ENCODE measurements at regions not wholly inside any gene's neighbourhood (a gene's known extent, or its start where the extent isn't known, plus 50 kb on each side); places are given as distances from the start of the nearest gene placed in this dataset.
"Not testable (repeated sequence)": the region's sequence is repeated elsewhere in the genome, so short reads cannot be mapped to it uniquely, and the experiment has no call there.

DNA sequence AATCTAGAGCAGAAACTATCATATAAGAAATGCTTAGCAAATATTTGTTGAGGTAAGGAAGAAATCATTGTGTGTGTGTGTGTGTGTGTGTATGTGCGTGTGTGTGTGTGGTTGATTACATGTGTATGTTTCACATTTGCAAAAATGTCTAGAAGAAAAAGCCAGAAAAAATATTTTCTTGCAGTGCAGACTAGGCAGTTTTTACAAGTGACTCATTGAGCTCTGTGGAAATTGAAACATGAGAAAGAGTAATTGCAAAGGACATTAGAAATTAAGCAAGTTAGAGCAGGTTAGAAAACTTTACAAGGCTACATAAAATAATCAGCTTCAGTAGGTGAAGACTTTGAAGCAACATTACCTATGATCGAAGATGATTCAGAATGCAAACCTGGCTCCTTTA is 669.0 kb upstream of the EYS start:
- Histone ChIP-seq H3K4me3 (no peak overlapping the region), H3K27ac (no peak overlapping the region)

DNA sequence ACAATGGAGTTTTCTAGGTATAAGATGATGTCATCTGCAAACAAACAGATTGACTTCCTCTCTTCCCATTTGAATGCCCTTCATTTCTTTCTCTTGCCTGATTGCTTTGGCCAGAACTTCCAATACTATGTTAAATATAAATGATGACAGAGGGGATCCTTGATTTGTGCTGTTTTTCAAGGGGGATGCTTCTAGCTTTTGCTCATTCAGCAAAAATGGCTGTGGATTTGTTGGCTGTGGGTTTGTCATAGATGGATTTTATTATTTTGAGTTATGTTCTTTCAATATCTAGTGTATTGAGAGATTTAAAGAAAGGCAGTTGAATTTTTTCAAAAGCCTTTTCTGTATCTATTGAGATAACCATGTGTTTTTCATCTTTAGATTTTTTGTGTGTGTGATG is 662.4 kb upstream of the EYS start:
- Histone ChIP-seq H3K4me3 (no peak overlapping the region), H3K27ac (no peak overlapping the region)

DNA sequence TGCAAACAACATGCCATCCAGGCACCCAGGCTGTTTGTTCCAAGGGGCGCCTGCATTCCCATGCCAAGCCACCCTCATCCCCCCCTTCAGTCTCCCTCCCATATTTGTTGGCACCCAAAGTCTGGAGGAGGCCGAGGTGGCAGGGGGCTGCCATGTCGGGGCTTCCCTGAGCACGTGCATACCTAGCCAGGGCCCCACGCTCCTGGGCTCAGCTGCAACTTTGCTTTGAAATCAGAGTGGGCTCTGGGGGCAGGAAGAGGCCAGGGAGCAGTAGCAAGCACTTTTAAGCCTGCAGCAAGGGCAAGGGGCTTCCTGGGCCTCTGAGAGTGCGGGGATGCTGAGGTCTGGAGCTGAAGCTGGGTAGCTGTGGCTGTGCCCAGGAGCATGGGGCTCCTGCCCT is 655.9 kb upstream of the EYS start:
- H3K4me3 ChIP-seq, result no peak overlapping the region
- no peak overlapping the region for H3K27ac ChIP-seq

DNA sequence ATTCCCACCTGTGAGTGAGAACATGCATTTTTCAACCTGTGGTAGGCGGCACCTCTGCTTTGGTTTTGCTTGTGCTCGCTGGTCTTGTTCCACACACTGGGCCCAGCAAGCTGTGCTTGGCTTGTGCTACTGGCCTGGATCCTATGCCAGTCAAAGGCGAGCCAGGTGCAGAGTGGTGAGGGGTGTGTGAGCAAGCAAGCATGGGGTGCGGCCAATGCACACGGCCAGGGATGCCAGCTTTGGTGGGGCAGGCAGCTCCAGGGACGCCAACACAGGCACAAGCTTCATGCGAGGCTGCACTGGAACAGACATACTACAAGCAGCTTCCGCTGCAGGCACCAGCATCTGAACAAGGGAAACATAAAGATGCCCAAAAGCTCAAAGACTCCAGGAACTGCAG is 654.9 kb upstream of the EYS start:
- H3K4me3 ChIP-seq, result no peak overlapping the region
- no peak overlapping the region for H3K27ac ChIP-seq

DNA sequence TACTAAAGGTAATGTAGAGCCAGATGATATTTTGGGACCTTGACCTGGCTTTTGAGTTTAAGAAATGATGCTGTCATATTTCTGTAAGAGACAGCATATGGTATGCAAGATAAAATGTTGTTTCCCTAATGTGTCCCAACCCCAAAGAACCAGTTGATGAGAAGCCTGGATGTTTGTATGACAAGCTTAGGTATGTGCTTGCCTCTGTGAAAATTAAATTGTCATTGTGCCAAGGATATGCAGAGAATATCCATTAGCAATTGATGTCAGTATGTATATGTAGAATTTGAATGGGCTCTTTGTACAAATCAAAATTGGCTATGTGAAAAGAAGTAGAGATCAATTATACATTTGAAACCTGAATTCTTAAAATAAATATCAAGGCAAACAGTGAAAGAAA is 650.8 kb upstream of the EYS start:
- Histone ChIP-seq H3K4me3 (no peak overlapping the region), H3K27ac (no peak overlapping the region)

DNA sequence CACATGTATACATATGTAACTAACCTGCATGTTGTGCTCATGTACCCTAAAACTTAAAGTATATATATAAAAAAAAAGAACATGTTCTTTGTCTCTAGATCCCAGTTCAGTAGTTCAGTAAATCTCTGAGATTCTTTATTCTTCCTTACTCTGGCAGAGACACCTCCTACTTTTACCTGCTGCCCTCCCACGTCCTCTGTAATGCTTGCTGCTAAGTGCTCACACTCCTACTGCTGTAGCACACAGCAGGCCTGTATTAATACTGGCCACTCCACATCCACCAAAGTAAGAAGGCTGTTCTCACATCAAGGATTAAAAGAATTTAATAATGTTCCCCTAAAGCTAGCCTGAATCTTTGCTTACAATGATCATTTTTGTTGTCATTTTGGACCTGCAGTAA is 648.4 kb upstream of the EYS start:
- Histone ChIP-seq H3K27ac (no peak overlapping the region), H3K4me3 (no peak overlapping the region)

DNA sequence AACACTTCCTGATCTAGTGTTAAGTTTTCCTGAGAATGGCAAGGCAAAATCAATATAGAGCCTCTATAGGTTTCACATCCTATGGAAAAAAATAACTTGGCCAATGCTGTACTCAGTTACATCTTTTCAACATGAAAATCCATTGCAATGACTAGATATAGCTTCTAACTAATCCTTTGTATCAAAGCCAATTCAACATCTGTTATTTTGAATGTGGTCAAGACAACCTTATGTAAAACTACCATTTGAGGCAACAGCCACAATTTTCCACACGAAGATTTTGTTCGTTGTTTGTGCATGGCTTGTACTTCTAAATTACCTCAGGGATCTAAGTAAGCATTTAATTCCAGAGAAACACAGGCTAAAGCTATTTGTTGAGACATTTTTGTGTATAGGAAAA is 637.8 kb upstream of the EYS start:
- H3K27ac ChIP-seq, result no peak overlapping the region

DNA sequence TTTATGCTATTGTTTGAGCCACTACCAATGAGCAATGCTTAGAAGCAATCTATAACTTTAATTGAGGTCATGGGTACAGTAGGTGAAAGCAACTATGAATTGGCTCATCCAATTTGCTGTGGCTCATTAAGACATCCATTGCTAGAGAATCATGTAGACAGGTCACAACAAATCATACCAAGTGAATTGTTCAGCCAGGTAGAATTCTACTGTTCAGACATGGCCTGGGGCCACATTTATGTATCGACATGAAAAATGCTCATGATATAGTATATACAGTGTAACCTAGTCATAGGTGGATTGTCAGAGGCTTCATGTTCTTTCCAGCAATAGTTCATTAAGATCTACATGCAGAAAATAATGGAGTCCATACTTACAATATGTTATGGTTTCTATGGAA is 633.7 kb upstream of the EYS start:
- Histone ChIP-seq H3K27ac (no peak overlapping the region), H3K4me3 (no peak overlapping the region)

More for the DNA sequence above, 637.8 kb upstream of the EYS start:
- H3K4me3 ChIP-seq, result no peak overlapping the region

DNA sequence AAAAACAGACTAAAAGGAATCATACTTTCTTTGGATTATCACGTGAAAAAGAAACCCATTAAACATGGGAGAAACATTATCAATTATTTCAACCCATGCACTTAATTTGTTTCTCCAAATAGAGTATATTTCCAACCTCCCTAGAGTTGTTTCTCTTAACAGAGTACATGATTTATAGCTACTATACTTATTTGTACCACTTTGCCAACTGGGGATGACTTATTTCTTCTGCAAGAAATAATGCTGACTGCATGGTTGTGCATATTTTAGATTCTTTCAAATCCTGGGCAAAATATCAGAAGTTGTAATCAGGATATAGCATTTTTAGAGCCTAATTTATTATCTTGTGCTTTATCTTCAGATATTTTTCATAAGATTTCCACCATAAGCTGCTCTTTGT is 629.1 kb upstream of the EYS start:
- Histone ChIP-seq H3K4me3 (no peak overlapping the region), H3K27ac (no peak overlapping the region)

DNA sequence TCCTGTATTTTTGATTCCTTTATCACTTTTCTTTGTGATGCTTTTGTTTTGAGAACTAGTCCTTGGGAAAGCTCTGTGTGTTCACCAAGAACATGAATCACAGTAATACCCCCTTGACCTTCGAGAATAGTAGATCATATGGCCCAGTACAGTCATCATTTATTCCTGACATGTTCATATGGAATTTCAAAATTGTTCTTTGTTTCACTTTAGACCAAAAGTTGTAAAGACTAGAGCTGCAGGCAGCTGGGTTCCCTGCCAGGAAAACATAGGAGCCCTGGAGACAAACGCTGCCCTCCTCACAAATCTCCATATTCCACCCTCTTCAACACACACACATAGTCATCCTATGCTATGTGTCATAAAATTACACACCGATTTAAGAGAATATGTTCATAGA is 621.2 kb upstream of the EYS start:
- H3K4me3 ChIP-seq, result no peak overlapping the region

DNA sequence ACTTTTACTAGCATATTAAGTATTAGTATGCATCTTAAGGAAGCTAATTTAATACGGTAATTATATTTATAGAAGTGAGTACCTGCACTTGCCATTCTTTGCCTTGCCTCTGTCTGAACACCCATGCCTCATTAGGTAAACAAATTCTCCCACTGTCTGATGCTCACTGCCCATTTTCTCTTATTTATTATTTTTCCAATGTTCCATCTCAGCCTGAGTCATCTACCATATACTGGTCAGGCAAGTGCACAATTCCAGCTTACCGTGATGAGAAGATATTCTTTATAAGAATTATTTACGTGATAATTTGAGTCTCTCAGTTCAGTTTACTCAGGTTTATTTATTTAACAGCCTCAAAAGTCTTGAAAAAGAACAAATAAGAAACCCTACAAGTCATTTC is 619.2 kb upstream of the EYS start:
- H3K4me3 ChIP-seq, result no peak overlapping the region
- no peak overlapping the region for H3K27ac ChIP-seq

More for the DNA sequence above, 621.2 kb upstream of the EYS start:
- no peak overlapping the region for H3K27ac ChIP-seq

DNA sequence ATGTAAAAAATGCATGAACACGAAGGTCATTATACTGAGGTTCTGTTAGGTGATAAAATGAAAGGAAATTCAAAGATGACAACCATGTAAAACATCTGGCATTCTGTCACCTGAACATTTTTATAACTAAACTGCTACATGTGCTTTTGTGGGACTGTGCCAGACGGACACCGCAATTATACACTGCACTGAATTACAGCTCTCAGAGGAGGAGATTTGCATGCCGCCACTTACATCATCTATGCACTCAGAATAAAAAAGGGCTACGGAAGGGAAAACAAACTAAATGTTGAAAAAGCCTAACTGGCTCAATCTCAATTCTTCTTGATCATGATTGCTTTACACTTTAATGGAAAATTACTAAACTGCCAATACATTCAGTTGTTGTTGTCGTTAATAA is 614.0 kb upstream of the EYS start:
- no peak overlapping the region for H3K4me3 ChIP-seq

DNA sequence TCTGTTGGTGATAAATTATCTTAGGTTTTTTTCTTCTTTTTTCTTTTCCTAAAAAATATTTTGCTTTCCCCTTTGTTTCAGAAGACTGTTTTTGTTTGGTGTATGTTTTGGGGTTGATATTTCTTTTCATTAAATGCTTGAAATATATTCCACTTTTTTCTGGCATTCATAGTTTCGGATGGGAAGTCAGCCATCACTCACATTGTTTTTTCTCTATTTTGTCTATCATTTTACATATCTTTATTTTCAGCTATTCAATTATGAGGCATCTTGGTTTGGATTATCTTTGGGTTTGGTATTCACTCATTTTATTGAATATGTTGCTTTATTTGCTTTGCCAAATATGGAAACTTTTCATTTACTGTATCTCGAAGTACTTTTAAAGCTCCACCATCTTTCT is 600.5 kb upstream of the EYS start:
- Histone ChIP-seq H3K4me3 (no peak overlapping the region), H3K27ac (no peak overlapping the region)

More for the DNA sequence above, 614.0 kb upstream of the EYS start:
- H3K27ac ChIP-seq, result no peak overlapping the region

DNA sequence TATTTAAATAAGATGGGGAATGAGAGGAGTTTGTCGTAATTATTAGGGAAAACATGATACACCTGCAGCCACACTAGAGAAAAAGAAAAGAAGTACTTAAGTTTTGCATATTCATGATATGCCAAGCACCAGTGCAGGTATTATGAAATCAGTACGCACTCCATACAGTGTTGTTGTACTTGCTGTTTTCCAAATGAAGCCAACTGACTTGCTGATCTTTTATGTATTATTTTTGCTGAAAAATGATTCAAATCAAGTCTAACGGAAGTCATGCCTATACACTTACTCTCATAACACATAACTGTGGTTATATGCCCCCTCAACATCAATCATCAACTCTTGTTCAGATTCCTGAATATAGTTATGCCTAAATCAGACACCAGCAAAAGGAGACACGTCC is 584.9 kb upstream of the EYS start:
- Histone ChIP-seq H3K4me3 (no peak overlapping the region), H3K27ac (no peak overlapping the region)

DNA sequence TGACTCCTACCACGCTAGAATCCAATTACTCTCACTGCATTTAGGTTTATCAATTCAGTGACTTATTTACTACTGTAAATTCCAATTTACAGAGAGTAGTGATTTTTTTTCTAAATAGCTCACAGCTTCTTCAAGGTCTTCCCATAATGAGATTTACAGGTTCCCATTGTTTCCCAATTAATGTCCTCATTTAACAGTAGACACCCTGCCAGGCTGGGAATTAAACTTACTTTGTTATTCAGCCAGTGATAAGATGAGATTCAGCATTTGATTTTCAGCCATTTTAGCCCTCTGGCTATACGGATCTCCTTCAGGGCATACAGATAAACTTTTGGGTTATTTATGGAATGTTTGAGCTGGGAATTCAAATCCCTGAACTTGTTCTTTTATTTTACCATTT is 582.9 kb upstream of the EYS start:
- H3K27ac ChIP-seq, result no peak overlapping the region

DNA sequence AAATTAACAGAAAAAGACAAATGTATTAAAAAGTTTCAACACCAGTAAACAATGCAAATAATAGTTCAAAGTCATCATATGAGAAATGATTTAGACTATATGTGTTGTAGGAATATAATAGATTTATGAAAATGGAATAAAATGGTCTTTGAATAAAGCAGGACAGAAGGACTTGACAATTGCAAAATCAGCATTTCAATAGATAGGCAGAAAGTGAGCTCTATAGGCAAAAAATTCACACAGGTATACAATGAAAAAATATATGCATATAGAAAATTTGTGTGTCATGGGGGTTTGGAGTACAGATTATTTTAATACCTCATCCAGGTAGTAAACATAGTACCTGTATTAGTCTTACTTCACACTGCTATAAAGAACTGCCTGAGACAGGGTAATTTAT is 571.1 kb upstream of the EYS start:
- no peak overlapping the region for H3K4me3 ChIP-seq
- H3K27ac ChIP-seq, result no peak overlapping the region

More for the DNA sequence above, 582.9 kb upstream of the EYS start:
- H3K4me3 ChIP-seq, result no peak overlapping the region

DNA sequence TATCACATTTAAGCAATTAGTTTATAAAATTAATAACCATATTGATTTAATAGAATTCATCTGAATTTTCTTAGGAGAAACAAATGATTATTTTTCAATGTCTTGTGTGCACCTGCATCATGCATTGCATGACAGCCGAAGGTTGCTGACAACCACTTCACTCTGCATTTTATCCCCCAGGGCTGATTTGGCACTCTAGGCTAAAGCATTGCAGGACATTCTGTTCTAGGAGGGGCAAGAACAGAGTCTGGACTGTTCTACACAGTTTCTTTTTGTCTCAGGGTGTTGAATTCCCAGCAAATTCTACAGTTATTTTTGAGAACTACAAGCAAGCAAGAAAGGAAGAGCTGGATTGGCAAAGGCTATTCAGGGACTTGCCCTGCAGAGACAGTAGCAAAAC is 570.4 kb upstream of the EYS start:
- no peak overlapping the region for H3K4me3 ChIP-seq
- no peak overlapping the region for H3K27ac ChIP-seq

DNA sequence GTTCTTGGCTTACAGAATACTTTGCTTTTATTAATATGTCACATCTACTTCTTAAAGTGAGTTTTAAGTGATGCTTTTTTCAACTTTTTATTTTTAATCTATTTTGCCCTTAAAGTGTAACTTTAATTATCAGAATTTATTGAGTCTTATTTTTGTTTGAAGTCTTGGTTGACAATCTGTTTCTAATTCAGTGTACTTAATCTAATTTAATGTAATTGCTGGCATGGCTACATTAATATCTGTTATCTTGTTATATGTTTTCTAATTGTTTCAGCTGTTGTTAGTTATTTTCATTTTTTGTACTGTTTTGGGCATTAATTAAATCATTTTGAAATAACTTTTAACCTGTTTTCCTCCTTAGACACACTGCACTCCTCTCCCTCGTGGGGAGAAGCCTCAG is 558.7 kb upstream of the EYS start:
- no peak overlapping the region for H3K27ac ChIP-seq
- H3K4me3 ChIP-seq, result no peak overlapping the region

DNA sequence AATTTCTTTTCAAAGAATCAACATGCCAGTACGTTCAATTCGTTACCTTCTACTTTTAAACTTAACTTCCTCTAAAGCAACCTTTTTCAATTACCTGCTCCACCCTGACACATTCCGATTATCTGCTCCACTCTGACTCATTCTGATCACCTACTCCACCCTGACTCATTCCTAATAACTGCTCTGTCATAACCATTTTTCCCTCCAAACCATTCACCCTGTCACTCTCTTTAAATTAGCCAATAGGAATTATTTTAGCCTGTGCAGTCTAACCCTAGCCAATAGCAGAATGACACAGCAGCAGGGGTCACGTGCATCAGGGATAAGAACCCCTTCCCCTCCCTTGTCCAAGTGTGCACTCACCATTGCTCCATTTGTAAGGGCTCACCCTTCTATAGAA is 557.4 kb upstream of the EYS start:
- Histone ChIP-seq H3K4me3 (no peak overlapping the region), H3K27ac (no peak overlapping the region)

DNA sequence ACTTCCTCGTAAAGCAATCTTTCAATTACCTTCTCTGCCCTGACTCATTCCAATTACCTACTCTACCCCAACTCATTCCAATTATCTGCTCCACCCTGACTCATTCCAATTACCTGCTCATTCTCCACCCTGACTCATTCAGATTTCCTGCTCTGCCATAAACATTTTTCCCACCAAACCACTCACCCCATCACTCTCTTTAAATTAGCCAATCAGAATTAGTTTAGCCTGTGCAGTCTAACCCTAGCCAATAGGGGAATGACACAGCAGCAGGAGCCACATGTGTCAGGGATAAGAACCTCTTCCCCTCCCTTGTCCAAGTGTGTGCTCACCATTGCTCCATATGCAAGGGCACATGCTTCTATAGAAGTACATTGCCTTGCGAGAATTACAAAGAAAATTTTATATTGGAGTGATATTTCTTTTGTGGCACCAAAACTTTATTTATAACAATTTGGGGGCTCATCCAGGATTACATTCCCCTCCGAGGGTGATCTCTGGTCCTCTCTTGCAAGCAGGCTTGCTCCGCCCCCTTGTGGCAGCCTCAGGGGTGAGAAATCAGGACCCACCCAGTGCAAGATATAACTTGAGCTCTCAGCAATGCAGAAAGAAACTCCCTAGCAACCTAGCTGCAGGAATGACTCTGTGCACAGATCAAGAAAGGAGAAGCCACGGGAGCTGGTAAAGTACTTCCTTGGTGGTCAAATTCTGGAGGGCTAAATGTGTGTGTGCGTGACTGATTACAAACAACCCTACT is 551.9 kb upstream of the EYS start:
- H3K4me3 ChIP-seq, H3K27ac ChIP-seq: not testable (repeated sequence)

DNA sequence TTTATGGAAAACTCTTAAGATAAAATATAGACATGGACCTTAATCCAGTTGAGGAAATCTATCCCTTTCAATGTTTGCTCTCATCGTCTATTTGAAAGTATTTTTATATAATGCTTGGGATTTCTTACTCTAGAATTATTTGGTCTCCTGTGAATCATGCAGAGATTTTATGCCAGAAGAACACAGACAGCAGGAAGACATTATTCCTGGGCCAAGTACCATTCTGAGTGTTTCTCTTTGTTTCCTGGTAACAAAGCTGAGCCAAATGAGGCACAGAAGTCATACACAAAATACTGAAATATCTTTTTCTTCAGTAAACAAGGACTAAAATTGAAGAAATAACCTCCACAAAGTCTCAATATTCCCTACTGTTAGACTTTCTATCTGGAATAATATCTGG is 538.2 kb upstream of the EYS start:
- peak overlapping the region in 1 of 21 experiments; percentile 55 for H3K27ac ChIP-seq
- no peak overlapping the region for H3K4me3 ChIP-seq

DNA sequence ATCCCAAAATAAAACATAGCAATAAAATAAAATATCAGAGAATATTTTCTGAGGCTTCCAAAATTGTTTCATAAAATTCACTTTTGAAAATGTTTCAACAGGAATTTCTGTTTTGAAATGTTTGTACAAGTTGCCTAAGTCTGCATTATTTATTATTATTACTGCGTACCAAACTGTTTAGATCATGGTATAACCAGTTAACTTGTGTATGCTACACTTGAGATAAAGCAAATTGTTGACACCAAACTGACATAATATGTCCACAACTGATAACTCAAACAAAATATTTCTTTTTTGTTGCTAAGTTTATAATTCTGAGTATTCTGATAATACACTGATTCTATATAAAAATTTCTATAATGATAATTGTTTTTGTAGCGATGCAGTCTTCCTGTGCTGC is 531.8 kb upstream of the EYS start:
- H3K4me3 ChIP-seq, result no peak overlapping the region
- H3K27ac ChIP-seq, result no peak overlapping the region
